GM18520 (cell line): ENCODE measurements at regions not wholly inside any gene's neighbourhood (a gene's known extent, or its start where the extent isn't known, plus 50 kb on each side); places are given as distances from the start of the nearest gene placed in this dataset.
"Not testable (repeated sequence)": the region's sequence is repeated elsewhere in the genome, so short reads cannot be mapped to it uniquely, and the experiment has no call there.

ENCODE experiments used
- ATAC-seq: cut with Tn5 transposase; IDR thresholded peaks from one replicate; pipeline ENCODE4 v1.9.1; 2021; ENCODE audit not compliant: unreplicated experiment

DNA sequence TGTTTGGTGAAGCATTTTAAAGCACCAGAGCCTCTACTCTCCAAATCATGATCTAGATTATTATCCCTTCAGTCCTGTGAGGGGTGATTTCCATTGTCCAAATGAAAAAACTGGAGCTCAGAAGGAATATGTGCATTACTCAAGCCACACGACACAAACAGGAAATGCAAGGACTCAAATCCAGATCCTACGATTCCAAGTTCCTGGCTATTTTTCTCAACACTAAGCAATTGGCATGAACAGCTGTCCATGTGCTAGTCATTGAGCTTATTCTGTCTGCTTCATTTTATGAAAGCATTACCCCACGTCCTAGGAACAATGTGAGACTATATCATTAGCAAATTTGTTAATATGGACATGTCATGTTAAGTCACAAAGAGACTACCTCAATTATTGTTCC is 273.1 kb upstream of the LYPLAL1 start:
- ATAC-seq: no peak

DNA sequence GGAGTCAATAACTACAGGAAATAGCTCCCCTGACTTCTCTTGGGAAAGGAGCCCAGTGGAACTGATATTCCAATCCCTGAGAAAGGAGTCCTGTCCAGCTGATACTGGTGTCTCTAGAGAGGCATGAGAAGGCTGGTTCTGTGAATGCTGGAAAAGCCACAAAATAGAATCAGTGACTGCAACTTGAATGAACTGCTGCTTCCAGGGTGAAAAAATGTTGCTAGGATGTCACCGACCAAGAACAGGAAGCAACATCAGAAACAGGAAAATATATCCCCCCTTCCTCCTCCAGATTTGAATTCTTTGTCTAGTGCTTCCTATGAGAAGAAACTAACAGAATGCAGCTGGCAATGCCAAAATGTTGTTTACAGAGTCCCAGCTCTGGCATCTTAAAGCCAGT is 269.3 kb upstream of the LYPLAL1 start:
- ATAC-seq: no peak

DNA sequence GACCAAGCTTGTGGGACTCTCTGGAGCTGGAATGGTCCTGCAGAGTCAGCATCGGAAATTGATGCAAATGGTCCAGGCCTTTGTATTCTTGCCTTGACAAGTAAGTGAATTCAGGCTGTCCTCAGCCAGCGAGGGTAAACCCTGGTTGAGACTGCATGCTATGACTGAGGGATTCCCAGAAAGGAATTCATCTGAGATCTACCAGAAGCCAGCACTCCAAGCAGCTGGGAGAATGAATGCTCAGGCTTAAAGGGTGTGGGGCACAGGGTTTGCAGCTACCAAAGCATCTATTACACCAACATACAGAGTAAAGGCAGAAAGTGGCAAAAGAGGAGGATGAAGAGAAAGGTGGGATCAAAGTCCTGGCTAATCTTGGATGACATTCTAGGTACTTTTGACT is 257.0 kb upstream of the LYPLAL1 start:
- no peak for ATAC-seq

DNA sequence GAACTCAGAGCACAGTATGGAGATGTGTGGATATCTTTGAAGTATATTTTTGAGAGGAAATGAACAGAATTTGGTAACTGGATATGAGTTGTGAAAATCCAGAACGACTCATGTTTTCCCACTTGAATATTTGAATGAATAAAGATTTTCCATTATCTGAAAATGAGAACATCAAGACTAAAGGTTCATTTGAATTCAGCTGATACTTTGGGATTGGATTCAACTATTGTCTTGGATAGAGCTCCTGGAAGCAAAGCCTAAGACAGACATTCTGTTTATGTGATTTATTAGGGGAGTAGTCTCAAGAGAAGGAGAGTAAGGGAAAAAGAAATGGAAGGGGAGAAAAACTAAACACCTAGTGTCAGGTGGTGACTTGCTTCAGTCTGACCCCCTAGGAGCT is 256.0 kb upstream of the LYPLAL1 start:
- no peak for ATAC-seq

DNA sequence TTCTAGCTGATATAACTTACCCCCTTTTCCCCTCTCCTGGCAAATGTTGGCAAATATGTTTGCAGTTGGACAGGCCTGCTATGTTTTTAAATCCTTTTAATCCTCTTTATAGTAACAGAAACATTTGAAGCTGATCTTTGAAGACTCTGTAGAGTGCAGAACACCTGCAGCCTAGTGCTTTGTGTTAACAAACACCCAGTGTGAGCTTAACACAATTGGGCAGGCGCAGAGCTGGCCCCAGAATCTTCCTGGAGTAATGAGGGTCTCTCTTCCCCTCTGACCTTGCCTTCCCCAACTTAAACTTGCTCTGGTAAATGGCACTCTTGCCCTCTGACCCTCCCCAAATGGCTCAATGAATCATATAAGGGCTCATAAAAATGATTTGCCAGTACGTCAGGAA is 247.9 kb upstream of the LYPLAL1 start:
- ATAC-seq: no peak

DNA sequence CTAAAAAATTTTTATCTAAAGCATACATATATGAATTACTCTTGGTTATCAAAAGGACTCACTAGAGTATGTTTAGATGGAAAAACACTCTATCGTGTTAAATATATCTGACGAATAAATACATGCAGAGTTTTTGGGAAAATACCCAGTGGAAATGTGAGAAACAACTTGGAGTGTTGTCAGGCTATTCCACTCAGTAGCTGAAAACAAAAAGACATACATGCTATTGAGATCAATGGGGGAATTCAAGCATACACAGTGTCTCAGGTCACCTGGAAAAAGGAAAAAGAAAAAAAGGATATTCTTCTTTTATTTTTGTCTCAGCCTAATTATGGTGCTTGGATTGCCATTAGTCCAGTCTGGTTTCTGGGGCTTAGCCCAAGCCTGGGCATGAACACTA is 247.0 kb upstream of the LYPLAL1 start:
- ATAC-seq: no peak

DNA sequence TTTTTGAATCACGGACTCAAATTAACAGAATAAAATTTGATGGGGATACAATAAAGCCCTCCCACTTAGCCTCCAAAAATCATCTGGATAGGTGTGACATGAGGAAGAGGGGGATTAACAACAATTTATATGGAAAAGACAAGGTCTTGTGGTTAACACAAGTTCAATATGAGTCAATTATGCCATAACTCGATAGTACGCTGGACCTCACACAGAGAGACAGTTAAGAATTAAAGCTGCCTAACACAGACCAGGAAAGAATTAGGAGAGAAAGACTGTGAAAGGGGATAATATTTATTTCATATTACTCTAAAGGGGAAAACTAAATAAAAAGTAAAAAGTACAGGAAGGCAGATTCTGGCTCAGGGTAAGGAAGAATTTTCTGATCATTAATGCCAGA is 243.7 kb upstream of the LYPLAL1 start:
- ATAC-seq: no peak

DNA sequence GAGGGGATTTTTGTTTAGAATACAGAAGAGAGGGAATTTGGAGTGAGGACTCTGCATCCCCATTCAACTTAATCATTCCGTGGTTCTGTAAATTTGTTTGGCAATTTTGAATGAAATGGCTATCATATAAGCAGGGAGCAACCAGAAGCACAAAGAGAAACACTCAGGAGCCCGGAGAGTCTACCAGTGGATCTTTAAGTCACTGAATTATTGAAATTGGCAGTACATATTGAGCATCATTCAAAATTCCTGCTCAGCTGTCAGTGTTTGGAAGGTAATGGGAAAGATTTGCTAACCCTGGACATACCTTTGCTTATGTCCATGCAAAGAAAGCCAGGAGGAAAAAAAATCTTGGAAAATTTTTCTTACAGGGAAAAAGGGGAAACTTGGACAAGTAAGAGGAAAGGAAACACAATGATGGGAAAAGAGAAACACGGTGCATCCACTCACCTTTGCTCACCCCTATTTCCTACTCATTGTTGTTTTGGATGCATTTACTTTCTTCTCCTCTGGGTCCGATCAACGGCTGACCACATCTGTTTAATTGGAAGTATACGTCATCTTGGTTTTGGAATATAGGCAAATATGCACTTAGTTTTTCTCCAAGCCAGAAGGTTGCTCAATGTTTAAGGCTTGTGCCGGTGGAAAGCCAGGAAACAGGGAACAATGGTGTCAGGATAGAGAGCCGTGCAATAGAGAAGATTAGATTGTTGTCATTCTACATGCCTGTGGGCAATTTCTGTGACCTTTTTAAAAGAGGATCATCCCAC is 243.0 kb upstream of the LYPLAL1 start:
- ATAC-seq: no peak

DNA sequence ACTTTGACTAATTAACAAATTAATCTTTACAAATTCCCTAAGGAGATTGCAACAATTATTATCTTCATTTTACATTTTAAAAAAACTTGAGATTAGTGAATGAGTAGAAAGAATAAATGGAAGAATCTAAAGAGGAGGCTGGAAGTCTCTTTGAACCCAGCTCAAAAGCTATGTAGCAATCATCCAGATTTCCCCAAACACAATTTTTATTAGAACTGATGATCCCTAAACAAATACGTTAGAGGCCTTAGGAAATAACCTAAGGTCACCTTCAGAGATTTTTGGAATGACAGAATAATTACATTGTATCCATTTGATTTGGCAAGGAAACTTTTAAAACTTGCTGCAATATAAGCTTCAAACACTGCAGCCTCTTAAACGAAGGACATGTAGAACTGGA is 242.4 kb upstream of the LYPLAL1 start:
- no peak for ATAC-seq

DNA sequence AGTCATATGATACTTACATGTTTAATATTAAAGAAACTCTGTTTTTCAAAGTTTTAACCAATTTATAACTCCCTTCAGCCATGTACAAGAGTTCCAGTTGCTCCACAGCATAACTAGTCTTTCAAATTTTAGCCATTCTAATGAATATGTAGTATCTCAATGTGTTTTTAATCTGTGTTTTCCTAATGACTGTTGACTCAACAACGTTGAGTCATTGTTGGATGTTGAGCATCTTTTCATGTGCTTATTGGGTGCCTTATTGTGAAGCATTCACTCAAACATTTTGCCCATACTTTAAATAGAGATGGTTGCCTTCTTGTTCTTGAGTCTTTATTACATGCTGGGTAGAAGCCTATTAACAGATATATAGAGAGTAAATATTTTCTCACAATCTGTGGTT is 240.2 kb upstream of the LYPLAL1 start:
- no peak for ATAC-seq

DNA sequence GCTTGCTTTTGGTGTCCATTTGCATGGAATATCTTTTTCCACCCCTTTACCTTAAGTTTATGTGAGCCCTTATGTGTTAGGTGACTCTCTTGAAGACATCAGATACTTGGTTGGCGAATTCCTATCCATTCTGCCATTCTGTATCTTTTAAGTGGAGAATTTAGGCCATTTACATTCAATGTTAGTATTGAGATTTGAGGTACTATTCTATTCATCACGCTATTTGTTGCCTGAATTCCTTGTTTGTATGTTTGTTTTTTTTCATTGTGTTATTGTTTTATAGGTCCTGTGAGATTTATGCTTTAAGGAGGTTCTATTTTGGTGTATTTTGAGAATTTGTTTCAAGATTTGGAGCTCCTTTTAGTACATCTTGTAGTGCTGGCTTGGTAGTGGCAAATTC is 238.3 kb upstream of the LYPLAL1 start:
- not testable (repeated sequence) for ATAC-seq

DNA sequence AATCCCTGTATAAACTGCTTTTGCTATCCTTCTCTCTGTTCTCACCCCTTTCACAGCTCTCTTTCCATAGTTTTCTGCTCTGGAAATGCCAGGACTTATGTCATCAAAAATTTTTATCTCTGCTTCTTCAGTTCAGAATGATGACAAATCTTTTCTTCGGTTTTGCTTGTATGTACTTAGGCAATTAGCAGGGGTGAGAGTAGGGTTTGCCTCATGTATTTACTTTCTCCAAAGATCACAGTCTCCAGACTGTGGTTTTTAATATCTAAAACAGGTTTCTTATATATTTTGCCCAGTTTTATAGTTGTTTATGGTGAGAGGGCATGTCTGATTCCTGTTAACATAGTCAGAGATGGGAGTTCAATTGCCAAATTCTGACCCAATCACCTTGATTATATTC is 235.4 kb upstream of the LYPLAL1 start:
- ATAC-seq: no peak

DNA sequence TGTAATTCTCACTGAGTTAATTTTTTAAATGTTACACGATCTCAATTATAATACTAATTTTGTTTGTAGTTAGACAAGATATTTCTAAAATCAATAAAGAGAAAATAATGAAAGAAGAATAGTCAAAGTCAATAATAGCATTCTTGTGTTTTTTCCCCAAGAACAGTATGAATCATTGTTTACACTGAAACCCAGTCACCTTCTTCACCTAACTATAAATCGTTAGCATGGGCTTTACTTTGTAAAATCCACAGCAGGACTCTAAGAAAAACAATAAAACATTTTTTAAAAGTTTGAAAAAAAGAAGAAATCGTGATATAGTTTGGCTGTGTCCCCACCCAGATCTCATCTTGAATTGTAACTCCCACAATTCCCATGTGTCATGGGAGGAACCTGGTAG is 234.6 kb upstream of the LYPLAL1 start:
- ATAC-seq: no peak

DNA sequence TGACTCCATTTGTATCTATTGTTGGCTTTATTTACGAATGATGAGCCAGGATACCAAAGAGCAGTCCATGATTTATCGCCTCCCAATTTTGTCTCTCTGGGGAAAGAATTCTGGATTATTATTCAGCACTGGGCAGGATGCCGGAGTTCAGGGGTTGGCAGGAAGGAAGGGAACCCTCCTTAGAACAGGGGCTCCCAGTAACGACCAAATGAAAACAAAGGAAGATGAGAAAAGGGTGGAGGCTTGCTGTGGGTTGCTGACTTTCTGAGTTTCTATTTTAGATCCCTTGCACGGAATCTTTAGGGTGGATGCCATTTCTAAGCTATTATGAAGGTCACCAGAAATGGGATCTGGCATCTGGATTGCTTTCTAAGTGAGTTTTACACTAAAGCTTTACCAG is 231.2 kb upstream of the LYPLAL1 start:
- ATAC-seq: no peak

DNA sequence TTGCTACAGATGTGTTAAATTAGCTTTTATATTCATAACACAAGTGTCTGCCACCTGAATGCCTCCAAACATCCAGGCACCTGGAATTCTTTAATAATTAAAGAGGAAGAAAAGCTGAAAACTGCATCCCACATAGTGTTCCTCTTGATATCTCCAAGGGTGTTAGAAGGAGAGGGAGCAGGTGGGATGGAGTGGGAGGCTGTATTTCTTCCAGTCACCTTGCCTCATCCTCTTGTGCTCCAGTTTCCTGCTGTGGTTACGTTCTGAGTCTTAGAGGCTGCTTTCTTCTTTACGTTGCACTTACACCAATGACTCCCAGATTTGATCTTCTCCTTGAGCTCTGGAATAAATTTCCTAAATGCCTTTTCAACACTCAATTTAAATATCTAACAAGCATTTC is 230.3 kb upstream of the LYPLAL1 start:
- ATAC-seq: no peak

DNA sequence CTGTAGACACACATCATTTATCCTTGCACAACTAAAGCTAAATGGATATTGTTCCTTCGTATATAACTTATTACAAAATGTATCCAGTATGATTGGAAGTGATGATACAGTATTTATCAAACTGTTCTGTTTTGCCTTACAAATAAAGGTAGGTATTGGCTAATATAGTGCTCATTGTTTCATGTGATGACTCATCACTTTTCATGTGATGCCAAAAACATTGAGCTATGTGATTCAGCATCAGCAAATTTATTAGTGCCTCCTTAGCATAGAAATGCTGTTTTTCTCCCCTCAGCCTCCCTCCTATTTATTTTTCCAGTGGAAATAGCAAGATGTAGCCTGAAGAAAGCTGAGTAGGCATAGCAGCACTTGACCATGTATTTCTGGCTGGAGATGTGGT is 228.6 kb upstream of the LYPLAL1 start:
- ATAC-seq: no peak

DNA sequence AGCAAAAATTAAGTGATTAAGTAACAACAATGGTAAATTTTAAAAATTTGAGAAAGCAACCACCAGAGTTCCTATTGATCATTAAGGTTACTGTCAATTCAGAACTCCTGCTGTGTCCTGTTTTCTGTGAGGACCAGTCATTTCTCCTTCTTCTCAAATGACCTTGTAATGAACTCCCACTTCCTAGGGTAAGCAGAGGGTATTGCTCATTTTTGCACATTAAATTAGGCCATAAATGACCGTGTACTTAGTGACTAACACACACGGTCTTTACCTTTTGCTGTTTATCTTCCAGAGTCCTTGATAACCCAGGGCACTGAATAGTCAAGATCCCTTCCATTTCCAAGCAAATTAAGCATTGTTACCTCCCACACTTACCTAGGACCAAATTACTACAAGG is 227.5 kb upstream of the LYPLAL1 start:
- ATAC-seq: no peak

DNA sequence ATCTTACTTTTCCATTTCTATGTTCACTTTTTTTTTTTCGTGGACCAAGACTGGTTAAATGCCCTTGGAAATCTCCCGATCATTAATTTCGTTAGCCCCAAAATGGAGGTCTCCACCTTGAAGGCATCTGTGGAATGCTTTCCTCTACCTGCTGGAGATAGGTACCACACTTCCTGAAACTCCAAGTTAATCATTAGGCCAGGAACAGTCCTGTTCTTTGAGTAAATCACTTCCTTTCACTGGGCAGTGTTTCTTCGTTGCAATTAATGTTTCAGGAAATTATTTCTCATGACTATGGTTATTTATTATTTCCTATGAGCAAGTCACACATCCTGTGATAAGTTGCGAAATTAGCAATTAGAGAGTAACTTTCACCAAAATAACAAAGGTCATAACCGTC is 225.2 kb upstream of the LYPLAL1 start:
- no peak for ATAC-seq

DNA sequence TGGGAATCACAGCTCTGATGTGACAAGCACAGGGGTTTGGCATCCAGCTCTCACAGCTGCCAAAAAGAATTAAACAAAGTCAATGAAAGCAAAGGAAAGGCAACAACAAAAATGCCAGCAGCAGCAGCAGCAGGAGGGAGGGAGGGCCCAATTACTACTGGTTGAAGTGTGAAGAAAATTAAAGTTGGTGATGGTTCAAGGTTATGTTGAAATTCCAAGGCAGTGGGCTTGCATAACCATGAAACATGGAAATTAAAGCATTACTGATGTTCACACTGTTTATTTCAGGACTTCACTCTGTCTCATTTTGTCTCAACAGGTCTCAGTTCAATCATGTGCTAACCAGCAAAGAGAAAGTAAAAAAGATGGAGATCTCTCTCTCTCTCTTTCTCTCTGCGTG is 220.3 kb upstream of the LYPLAL1 start:
- ATAC-seq: no peak

DNA sequence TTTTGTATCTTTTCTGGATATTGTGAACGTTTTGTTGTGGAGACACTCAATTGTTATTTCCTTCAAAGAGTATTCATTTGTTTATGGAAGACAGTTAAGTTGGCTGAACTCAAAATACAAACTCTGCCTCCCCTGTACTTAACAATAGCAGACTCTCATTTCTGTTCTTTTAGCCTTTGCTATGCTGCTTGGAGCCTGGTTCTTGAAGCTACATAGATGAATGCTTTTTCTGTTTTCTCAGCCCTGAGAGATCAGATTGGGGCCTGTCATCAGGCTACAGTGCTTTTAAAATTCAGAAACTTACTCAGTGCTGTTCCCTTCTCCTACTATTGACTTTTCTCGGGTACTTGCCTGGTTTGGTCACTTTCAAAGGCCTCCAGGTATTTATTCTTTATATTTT is 215.7 kb upstream of the LYPLAL1 start:
- no peak for ATAC-seq

DNA sequence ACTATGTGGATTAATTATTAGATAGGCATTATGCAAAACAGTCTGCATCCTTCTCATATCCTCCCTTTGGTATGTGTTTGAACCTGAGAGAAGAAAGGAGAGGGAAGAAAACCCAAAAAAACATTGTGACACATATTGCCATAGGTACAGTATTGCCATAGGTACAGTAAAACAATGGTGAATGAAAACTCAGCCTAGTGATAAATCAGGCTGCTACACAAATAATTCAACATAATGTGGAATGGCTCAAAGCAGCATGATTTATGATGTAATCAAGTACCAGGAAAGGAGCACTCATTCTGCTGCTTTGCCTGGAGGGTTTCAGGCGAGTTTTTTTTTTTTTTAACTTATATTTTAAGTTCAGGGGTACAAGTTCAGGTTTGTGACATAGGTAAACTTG is 213.9 kb upstream of the LYPLAL1 start:
- no peak for ATAC-seq

DNA sequence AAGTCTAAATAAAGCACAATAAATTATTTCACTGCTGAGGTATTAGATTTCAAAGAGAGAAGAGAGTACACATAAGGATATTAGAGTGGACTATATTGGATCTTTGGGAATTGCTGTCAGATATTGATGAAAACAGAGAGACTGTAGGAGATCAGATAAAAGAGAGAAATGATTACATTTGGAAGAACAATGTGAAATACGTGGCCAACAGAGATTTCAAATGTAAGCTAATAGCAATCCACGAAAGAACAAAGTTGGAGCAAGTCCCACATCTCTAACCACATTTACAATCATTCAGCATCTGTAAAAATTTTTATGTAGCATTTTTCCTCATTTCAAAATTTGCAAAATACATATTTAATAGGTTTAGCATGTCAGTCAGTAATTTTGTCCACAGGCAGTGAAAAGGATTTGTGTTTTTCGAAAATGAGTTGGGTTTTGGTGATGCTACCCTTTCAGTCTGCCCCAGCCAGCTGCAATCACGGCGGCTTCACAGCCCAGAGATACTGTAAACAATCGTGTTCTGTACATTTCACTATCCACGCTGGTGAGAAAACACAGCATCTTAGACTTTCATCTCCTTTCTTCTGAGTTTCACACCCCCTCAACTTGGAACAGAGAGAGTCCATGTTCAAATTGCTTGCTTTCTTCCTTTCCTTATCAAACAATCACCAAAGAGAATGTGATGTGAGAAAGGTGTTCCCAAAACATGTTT is 209.1 kb upstream of the LYPLAL1 start:
- no peak for ATAC-seq

DNA sequence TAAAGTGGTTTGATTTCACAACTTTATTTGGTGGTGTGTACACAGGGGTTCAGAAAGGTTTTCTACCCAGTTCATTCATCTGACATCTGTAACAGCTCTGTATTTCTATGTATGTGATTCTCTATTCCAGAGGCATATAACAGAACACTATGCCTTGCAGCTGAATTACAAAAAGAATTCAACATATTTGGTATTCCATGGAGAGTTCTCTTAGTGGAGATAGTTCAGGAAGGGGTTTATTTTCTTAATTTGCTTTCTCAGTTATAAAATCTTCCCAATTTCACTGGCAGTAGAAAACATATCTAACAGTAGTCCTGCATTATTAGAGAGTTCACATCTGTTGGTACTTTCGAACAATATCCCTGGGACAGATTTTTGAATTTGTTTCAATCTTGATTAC is 207.9 kb upstream of the LYPLAL1 start:
- no peak for ATAC-seq
